Head of caudate nucleus (tissue), 42 donors: ENCODE measurements at regions not wholly inside any gene's neighbourhood (a gene's known extent, or its start where the extent isn't known, plus 50 kb on each side); places are given as distances from the start of the nearest gene placed in this dataset.
A peak's percentile ranks its signal among the peaks of the same experiment; 100 is the strongest.

Experiments
- DNase-seq, 42 donors: peaks; one replicate each; pipeline versions ENCODE4 v3.0.0 to v3.0.0-alpha.2; 2020 to 2021; ENCODE audit warnings: mixed read lengths in 7 of 42
- intact Hi-C: fragments of 100-400 bp; cut with DNase I; formaldehyde crosslinking; loops from one replicate; pipeline ENCODE4 v1.15.0; 2022

DNA sequence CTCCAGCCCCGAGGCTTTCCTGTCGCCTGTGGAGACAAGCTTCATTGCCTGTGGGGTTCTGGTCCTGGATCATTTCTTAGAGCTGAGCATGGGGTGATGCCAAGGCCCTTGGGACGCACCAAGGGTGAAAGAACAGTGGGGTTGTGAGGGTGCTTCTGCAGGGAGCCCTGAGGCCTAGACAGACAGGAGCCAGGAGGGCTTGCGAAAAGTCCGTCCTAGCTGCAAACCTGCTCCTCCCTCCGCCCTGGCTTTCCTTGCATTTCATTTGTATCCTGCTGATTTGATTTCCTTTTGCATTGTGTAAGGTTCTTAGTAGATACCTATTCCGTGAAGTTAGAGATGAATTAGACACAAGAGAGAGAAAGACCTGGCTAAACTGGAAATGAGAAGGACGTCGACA is 286.9 kb upstream of the C2CD4B start:
- DNase-seq = no peak
- intact Hi-C loops = no loop called here

DNA sequence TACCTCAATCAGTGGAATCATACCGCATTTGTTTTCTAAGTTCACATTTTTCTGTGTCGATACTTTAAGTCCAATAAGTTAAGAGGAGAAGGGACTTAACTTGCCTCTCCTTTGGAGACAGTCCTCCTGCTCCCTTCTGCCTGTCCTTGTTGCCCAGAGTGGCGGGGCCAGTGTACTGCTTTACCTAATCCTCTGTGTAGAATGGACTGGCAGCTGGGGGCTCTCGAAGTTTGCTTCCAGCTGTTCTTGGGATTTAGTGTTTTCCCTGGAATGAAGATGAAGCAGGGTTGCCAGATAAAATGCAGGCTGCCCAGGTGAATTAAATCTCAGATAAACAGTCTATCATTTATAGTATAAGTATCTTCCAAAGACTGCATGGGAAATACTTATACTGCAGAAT is 287.6 kb upstream of the C2CD4B start:
- DNase-seq = no peak
- intact Hi-C loops = no loop called here

DNA sequence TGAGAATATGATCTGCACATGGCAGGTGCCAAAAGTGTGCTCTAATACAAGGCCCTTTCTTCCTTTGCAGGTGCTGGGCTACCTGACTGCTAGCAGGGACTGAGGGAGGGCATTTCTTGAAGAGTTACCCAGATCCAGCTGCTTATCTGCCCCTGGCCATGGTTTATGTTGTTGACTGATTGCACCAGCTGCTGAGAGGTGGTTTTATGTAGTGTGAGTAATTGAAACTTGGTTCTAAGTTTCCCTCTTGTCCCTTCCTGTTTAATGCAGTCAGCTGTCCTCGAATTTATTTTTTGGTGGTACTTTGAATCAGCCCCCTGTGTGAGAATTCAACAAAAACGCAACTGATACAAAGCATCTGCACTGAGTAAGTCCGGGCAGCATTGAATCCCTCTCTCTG is 288.3 kb upstream of the C2CD4B start:
- no peak for DNase-seq
- intact Hi-C loops = no loop called here

DNA sequence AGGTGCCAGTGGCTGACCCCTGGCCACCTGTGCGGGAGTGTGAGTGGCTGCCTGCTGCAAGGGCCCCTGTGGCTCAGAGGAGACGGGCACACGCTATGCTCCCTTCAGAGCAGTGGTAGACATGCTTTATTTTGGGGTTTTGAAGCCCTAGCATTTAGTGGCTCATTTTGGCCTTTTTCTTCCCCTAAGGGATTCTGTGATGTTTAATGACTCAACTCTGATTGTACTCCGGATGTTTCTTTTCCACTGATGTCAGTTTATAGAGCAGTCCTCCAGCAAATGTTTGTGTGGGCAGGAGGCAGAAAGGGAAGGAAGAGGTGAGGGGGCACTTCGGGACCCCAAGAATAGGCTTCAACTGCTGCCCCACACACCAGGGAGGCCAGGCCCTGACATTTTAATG is 288.9 kb upstream of the C2CD4B start:
- DNase-seq = no peak
- intact Hi-C loops = no loop called here

DNA sequence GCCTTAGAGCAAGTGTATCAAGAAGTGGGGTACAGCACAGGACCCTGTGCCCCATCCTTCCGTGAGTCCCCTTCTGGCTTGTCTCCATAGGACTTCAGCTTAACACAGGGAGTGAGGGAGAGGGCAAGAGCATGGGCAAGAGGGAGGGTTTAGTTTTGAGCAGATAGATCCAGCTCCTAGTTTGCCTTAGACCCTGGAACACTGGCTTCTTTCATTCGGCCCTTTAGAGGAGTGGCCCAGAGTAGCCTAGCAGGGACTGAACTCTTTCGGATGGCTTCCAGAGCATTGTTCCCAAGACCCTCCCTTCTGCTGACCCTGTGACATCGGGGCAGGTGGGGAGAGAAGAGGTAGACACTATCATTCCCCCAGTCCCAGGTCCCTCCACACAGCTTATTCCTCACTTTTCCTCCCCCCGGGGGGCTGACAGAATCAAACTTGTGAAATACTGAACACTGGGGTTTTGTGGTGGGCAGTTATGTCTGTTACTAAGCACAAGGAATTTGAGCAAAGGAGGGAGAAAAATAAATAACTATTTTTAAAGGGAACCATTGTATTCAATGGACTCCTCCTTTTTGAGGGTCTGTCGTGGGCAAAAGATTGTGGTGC is 289.6 kb upstream of the C2CD4B start:
- intact Hi-C loops = loop anchor here (5.0 kb wide), 1 partner anchor 153 kb away; no protein-coding TSS in a partner anchor
- DNase-seq = no peak

DNA sequence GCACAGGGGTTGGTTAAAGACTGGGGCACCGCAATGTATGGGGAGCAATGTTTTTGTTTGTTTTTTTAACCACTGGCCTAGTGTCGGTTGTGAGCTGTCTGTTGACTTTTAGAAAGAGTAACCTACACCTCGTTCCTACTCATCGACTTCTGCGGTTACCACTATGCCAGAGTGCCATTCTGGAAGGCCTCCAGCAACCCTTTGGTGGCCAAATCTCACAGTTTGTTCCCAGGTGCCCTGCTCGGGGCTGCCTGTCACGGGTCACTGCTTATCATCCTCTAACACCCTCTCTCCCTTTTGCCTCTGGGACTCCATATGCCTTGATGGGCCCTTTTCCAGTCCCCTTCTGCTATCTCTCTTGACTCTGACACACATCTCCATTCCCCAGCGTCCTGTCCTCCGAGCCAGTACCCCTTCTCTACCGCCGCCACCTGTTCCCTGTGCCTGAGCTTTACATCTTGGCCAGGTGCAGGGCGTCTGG is 290.4 kb upstream of the C2CD4B start:
- DNase-seq = no peak
- intact Hi-C loops = loop anchor here (5.0 kb wide), 1 partner anchor 152 kb away; no protein-coding TSS in a partner anchor

DNA sequence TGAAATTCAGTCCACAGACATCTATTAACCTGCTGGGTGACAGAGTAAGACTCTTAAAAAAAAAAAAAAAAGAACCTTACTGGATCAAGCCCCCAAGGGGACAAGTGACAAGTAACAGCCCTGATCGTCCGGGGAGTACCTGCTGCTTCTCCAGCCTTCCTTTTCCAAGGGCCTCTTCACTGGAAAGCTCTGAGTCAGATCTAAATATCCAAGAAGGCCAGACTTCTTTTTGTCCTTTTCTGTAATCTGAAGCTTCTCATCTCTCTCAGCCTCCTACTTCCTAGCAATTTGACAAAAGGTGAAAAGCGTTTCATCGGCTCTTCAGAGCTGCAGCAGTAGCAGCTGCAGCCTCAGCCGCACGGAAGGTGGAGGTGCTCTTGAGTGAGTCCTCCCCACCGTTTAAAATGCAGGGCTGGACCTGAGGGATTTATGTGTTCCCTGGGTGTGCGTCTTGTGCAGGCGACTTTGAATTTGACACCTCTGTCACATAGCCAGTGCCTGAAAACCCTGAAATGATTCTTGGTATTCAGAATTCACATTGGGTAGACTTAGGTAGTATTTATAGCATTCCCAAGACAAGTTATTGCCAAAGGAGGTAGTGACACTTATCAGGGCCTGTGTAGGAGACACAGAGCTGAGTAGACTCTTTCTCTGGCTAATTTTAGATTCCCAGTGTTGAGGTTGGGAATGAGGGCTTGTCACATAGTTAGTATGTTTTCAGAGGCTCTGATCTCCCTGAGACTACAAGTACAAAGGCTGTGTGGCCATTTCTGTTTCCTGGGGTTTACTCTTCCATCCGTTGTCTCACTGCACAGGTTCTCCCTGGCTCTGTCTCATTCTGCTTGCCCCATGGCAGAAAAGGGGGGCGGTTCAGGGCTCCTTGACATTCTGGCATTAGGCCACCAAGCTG is 291.2 kb upstream of the C2CD4B start:
- DNase-seq = peak in 28 of 42 donors; percentile 16 to 70 (median 39)
- intact Hi-C loops = loop anchor here (5.0 kb wide), 1 partner anchor 151 kb away; no protein-coding TSS in a partner anchor

DNA sequence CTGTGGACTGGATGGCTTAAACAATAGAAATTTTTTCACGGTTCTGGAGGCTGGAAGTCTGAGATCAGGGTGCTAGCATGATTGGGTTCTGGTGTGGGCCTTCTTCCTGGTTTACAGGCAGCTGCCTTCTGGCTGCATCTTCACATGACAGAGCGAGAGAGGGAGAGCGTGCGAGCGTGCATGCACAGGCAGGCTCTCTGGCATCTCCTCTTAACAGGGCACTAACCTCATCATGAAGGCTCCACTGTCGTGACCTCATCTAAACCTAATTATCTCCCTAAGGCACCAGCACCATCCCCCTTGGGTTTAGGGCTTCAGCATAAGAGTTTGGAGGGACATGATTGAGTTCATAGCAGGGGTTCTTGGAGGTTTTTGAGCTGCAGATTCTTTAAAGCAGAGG is 292.0 kb upstream of the C2CD4B start:
- peak in 3 of 42 donors; percentile 20 to 25 (median 23) for DNase-seq
- intact Hi-C loops = loop anchor here (5.0 kb wide), 1 partner anchor 150 kb away; no protein-coding TSS in a partner anchor

DNA sequence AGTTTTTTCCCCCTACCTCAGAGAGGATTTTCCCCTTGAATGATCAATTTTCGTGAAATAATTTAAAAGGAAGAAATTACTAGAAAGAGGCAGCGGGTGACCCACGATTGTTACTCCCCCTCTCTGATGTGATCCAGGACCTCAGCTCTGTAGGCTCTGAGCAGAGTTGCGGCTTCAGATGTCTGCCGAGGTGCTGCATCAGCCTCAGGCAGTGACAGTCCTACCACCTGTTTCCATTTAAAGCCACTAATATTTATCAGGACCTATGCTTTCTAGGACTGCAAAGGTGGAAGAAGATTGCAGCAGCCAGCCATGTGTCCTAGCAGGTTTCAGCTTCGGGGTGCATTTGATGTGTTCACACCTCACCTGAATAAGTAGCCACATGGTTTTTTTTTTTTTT is 294.8 kb upstream of the C2CD4B start:
- intact Hi-C loops = loop anchor here (5.0 kb wide), 1 partner anchor 147 kb away; no protein-coding TSS in a partner anchor

DNA sequence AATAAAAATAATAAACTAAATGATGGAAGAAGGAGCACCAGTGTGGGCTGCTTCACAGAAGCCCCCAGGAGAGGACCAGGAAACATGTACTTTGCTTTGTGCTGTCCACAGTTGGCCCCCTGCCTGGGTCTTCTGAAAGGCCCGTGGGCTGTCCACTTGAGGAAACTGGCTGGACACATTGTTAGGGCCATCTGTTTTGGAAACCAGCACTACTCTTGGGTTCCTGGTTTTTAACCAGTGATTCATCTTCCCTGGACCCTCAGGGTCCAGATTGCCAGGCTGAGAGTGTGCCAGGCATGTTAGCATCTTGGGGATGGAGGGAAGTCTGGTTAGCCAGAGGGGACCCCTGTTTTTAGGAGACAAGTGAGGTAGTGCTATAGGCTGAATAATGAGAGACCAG is 297.2 kb upstream of the C2CD4B start:
- no peak for DNase-seq
- intact Hi-C loops = no loop called here

More for the DNA sequence above, 294.8 kb upstream of the C2CD4B start:
- DNase-seq = peak in 1 of 42 donors; percentile 23

DNA sequence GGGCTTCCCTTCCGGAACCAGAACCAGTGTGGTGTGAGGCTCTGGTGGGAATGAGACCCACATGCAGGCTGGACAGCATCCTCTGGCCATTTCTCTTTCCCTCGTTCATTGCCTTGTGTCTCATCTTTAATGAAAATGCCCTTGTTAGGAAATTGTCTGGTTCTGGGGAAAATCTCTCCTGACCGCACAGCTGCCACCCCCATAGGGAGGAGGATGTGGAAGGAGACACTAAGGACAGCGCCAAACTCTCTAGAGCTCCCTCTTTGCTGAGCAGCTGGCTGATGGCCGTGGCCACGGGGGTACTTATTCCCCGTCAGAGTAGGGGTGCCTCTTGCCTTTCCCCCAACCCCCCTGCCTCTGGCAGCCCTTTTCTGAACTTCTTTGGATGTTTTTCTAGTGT is 297.6 kb upstream of the C2CD4B start:
- intact Hi-C loops = no loop called here
- no peak for DNase-seq

DNA sequence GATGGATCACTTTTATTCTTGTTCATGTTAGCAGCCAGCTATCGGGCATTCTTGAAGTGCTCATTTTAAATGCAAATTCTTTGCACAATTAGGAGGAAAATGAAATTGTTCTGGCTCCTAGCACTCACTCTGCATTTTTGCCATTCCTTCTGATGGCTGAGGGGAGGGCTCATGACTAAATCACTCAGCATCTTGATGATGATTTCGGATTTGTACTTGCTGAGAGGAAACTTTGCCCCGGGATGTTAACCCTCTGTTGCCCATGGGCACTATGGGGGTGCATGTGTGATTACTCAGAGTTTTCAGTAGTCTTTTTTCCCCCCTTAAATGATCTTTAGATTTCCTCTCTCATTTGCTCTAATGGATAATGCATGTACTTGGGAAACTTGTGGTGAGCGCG is 299.6 kb upstream of the C2CD4B start:
- intact Hi-C loops = no loop called here
- DNase-seq = no peak

DNA sequence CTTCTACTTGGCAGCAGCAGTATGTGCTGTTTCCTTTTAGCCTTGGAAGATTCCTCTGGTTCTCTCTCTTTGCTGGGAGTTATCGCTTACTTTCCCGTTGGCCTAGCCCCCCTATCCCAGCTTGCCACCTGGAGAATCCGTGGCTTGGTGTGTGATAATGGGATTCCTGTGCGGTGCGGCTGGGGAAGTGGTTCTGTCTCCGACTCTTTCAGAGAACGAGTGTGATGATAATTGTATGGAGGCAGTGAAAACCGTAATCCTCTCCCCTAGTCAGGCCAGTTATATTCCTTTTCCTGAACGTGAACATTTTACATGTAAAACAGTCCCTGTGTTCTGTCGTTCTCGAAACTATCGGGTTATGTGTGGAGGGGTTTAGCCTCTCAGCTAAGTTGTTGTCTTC is 300.1 kb upstream of the C2CD4B start:
- intact Hi-C loops = no loop called here
- DNase-seq = no peak

DNA sequence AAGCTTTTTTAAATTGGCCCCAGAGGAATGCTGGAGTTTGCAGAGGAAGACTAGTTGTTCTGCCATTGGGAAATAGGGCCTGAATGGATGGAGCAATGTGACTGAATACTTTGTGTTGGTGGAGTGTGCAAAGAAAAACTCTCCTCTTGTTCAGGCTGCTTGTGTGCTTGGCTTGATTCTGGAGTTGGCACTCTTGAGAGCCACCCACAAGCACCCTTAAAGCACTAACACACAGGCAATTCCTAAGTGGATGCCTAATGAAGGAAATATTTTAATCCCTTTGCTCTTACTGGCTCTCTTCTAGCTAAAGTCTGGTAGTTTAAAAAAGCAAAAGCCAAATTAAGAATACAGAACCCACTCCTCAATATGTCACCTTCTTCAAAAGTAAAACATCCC is 304.4 kb upstream of the C2CD4B start:
- peak in 6 of 42 donors; percentile 12 to 52 (median 28) for DNase-seq
- intact Hi-C loops = no loop called here

DNA sequence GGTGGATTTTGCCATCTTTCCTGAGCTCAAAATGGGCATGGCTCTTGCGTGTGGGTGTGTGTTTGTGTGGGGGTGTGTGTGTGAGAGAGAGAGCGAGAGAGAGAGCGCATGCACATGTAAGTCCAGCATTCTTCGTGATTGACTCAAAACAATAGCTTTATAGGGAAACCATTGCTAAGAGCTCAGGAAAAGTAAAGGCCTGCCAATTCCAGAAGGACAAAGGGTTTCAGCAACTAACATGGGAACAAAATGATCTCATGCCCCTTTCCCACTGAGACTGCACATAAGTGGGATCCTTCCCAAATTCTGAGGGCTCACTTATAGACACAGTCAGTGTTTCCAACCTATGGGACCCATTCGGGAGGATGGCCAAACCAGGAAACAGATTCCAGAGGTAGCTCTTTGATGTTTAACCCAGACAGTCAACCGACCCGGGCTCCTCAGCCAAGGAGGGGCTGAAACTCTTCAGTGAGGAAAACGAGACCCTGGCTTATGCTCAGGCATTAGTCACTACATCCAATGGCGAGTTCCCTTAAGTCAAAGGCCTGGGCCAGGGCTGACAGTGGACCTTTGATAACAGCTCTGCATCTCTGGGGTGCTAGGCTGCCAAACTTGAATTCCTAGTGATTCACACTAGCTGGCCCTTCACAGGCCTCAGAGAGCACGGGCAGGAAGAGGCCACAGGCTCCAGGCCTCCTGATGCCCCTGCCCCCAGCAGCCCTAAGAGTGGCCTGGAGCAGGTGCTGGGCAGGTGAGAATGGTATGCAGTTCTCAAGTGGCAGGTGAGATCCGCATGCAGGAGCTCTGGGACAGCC is 305.0 kb upstream of the C2CD4B start:
- peak in 3 of 42 donors; percentile 19 to 55 (median 41) for DNase-seq

DNA sequence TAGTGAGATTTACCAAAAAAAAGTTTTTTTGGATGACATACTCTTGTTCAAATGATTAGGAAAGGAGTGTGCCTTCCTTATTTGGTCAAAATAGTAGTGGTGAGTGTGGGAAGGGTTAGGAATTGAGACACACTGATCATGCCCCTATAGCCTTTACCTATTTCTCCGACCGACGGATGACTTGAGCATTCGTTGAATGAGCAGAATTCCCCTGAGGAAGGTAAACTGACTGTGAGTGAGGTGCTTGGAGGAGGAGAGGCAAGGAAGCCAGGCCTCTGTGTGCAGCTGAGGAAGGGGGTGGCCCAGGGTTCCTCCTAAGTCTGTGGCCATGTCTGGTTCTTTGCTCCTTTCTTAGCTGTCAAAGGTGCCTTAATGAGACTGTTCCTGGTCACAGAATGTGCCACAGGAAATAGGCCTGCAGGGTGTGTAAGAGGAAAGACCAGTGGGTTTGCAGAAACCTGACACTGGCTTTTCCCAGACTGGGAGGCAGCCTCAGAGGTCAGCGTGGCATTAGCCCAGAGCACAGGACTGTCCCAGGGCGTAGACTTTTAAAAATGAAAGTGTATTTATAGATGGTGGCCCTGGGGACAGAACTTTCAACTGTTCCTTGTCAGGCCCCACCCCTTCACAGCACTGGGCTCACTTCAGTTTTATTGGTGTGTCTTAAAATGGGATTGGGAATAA is 307.7 kb upstream of the C2CD4B start:
- no peak for DNase-seq
- intact Hi-C loops = no loop called here

More for the DNA sequence above, 305.0 kb upstream of the C2CD4B start:
- intact Hi-C loops = no loop called here

DNA sequence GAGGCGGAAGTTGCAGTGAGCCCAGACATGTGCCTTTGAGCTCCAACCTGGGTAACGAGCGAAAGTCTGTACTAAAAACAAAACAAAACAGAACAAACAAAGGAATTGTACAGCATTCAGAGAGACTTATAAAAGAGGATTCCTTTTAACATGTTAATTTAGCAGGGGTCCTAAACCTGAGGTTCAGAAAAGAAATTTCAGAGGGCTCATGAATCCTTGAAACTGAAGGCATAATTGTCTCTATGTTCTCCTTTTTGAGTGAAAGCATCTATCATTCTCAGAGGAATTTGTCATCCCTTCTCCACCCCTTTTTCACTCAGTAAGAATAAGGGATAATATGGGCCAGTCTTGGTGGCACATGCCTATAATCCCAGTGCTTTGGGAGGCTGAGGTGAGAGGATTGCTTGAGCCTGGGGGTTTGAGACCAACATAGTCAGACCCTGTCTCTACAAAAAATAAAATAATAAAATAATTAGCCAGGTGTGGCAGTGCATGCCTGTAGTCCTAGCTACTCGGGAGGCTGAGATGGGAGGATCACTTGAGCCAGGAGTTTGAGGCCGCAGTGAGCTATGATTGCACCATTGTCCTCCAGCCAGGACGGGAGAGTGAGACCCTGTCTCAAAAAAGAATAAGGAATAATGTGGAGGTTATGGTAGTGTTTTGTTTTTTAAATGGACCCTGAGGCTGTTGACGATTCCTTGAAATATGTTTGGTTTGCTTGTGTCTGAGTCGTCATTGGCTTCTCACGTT is 309.1 kb upstream of the C2CD4B start:
- intact Hi-C loops = no loop called here
- DNase-seq = no peak

DNA sequence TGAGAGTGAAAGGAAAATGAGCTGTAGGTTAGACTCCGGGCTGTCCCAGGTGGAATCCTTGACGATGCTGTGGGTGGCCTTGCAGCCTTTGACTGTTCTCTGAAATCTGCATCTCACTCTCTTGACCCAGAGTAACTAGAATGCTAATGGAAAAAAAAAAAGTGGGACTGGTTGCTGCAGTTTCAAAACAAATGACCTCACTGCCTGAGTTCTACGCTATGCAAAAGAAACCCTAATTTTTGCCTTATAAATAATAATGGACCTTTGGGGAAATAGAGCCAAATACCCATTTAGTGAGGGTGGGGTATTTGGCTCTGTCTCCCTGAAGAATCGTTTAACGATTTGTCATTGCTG is 309.7 kb upstream of the C2CD4B start:
- intact Hi-C loops = no loop called here
- no peak for DNase-seq
